T-helper 1 cell treated with Interleukin-12 subunit alpha and Interleukin-12 subunit beta and Interleukin-4 antibody, amounts not matched to agents 30 ng/mL and 1 ng/mL, for 36 hours (primary cell): ENCODE measurements at regions not wholly inside any gene's neighbourhood (a gene's known extent, or its start where the extent isn't known, plus 50 kb on each side); places are given as distances from the start of the nearest gene placed in this dataset.
"Not testable (repeated sequence)": the region's sequence is repeated elsewhere in the genome, so short reads cannot be mapped to it uniquely, and the experiment has no call there.

Experiments
- intact Hi-C: fragments of 100-400 bp; cut with micrococcal nuclease; formaldehyde crosslinking; loops from one replicate; pipeline ENCODE4 v1.15.1; 2024

GRCh38 chr7:53387515-53387914 is 352.1 kb downstream of the POM121L12 start:
- intact Hi-C loops = no loop called here

DNA sequence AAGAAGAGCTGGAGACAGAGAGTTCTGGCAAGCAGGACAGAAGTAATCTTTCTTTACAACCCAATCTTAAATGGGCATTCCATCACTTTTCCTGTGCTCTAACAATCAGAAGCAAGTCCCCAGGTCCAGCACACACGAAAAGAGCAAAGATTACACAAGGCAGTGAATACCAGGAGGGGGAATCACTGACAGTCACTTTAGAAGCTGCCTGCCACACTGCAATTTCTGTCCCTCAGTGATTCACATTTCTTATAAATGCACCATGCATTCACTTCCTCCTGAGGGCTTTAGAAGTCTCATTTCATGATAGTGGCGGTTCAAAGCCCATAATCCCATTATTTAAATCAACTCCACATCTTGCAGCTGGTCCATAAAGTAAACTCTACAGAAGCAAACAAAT is 362.5 kb downstream of the POM121L12 start:
- intact Hi-C loops = no loop called here

- intact Hi-C loops = no loop called here
These were observed 363.1 kb downstream of the POM121L12 start for GRCh38 chr7:53398566-53398965.

- intact Hi-C loops = no loop called here
These were observed 377.6 kb downstream of the POM121L12 start for GRCh38 chr7:53413021-53413420.

DNA sequence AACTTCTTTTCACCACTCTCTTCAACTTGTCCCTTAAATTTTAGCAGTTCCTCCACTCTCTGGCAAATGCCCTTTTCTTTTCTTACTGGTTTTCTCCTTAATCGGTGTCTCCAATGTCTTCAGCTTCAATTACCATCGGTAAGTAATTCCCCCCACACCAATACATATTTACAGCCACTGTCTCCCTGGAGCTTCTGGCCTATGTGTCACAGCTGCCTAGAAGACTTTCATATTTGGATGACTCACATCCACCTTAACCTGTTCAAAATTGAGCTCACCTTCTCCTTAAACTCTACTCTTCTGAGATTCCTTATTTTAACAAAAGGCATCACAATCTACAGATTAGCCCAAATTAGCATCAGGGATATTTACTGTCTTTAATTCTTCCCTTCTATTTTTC is 380.4 kb downstream of the POM121L12 start:
- intact Hi-C loops = no loop called here

DNA sequence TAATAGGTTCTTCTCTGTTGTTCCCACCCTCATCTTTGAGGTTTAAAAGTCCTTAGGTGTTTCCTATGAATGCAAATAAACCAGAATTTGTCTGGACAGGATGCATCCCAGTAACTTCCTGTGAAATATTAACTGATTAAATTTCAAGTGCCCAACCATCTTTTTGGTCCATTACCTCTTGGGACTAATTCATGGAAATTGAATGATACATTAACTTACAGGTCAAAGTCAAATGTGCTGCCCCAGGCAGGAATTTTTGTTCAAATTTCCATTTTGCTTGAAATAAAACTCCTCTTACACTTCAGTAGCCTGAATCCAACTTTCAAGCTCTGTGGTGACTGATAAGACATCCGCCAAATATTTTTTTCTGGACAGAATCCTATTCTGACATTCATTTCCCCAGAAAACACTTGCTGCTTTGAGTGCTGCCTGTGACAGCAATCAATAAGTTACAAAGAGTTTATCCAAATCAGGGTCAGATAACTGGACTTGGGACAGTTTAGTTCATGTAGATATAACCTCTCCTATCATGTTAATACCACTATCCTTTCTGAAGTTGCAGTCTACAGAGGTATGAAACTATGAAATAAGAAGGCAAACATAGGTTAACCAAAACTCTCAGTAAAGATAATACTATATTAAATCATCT is 383.5 kb downstream of the POM121L12 start:
- intact Hi-C loops = no loop called here

GRCh38 chr7:53420550-53420949 is 385.1 kb downstream of the POM121L12 start:
- intact Hi-C loops = no loop called here

GRCh38 chr7:53422291-53422690 is 386.9 kb downstream of the POM121L12 start:
- intact Hi-C loops = no loop called here

DNA sequence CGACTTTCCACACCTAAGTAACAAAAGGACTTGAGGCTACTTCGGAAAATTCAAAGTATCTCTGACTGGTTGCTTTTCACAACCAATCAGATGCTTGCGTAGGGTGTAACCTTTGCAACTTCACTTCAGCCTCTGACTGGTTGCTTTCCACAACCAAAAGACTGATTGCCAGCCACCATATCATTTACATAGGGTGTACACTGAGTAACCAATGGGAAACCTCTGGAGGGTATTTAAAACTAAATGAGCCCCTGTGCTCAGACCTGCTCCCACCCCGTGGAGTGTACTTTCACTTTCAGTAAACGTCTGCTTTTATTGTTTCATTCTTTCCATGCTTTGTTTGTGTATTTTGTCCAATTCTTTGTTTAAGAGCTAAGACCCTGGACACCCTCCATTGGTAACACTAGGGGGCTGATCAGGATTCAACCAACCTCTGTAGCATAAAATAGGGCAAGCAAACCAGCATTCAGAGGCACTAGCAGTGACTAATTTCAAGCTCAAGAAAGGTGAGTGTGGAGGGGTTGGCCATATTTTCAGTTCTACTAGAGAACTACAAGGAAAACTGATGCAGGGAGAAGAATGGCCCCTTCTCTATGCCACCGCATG is 390.8 kb downstream of the POM121L12 start:
- intact Hi-C loops = no loop called here

DNA sequence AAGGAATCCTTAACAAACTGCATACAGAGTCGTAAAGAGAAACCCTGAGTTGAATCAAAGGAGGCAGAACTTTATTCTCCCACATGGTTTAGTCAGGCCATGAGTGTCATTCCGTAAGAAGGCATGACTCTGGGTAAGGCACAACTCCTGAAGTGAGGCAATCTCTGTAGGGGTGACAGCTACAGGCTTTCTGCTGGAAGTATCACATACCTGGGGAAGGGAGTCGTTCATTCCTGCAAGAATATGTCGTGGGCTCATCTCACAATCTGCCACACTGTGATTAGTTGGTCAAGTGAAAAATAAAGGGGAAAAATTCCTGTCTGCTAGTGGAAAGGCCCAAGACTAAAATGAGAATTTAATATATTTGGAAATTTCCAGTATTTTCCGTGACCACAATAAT is 392.6 kb downstream of the POM121L12 start:
- intact Hi-C loops = no loop called here

DNA sequence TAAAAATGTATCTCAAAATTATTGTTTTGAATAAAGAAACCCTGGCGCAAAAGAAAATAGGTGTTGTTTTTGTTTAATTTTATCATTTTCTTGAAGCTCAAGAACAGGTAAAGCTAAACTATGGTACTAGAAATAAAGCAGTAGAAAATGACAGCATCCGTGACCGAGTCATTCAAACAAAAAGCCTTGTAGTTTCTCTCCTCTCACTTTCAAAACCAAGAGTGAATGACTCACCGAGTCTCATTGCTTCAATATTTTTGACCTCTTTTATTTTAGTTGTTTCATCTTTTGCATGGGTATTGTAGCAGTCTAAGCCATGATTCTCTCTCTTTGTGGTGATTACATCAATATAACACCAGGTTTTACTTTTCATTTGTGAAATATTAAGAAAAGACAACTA is 396.5 kb downstream of the POM121L12 start:
- intact Hi-C loops = no loop called here

DNA sequence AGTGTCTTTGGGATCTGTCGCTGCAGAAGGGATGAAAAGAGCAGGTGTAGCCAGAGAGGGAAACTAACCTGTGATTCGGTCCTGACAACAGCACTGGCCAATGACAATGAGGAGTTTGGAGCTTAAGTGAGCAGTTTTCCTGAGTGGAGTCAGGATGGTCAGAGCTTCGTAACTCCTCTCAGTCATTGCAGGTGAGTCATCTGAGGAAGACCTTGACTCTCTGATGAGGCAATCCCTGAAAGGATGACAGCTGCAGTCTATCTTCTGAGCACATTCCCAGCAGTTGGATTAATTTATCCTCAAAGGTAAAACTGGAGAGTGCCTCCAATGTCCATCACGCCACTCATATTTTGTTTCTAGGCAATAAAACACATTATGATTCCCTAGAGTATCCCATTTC is 401.9 kb downstream of the POM121L12 start:
- intact Hi-C loops = no loop called here

GRCh38 chr7:53446170-53446569 is 410.7 kb downstream of the POM121L12 start:
- intact Hi-C loops = no loop called here

GRCh38 chr7:53458636-53459035 is 423.2 kb downstream of the POM121L12 start:
- intact Hi-C loops = no loop called here

GRCh38 chr7:53466371-53466770 is 430.9 kb downstream of the POM121L12 start:
- intact Hi-C loops = no loop called here

DNA sequence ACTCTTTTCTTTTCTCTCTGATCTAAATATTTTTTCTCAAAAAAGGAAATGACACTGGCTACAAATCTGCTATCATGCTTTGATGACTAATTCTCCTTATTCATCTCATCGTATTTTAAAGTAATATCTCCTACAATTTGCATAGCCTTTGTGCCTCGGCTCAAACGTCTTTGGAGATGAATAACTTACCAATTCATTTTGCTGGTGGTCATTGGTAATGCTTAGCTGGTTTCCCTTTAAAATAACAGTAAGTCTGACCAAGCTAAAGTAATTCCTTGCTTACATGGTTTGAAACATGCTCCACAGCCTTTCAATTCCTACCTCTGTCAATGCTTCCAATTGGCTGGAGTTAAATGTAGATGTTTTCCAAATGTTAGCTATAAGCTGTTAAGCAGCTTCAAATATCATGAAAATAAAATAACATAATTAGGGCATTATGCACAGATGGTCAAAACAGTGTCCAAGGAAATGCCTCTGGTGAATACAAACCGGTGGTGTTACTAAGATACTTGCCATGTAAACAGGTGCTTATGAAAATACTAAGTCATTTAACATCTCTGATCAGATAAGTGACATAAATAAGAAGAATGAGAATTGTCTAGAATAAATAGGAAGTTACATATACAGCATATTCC is 435.0 kb downstream of the POM121L12 start:
- intact Hi-C loops = no loop called here

GRCh38 chr7:53473371-53473770 is 437.9 kb downstream of the POM121L12 start:
- intact Hi-C loops = no loop called here

DNA sequence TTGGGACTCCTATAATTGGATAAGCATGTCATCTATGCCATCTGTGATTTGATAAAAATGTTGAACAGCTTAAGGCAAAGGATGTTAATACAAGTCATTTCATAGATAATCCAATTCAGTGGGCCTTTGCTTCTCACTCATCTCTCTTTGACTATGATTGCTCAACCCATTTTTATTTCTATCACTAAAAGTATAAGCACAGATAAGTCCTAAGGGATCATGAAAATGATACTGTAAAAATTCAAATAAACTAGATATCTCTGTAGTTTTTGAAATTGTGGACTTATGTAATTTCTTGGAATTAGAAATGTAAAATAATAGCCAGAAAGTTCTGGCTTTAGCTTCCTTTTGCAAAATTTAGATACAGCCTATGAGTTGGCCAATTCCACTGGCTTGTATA is 440.3 kb downstream of the POM121L12 start:
- intact Hi-C loops = no loop called here

DNA sequence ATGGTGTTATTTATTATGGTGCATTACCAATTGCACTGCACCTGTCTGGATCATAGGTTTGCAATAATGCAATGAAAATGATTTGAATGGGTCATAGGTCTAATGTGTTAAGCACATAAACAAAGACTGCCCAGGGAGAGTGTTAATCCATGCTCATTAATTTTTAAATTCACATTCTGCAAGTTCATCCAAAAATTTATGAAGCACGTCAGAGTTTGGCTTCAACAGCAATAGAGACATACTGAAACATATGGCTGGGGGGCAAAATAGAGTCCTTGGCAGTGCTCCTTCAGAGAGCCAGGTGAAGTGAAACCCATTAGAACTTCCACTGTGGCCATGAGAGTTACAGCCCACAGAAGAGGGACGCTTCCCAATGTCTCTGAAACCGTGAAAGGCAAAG is 441.1 kb downstream of the POM121L12 start:
- intact Hi-C loops = no loop called here

DNA sequence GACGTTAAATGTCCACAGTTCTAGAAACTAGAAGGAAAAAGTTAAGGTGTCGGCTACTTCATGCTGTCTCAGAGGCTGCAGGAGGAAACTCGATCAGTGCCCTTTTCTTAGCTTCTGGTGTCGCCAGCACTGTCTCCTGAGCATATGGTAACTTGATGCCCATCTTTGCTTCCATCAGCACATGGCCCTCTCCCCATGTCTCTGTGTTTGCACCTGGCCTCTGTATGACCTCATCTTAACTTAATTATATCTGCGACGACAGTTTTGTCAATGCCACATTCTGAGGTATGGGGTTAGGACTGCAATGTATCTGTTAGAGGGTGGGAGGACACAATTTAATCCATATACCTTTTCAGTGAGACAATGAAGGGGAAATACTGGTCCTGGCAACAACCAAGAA is 449.9 kb downstream of the POM121L12 start:
- intact Hi-C loops = no loop called here

- intact Hi-C loops = no loop called here
These were observed 455.6 kb downstream of the POM121L12 start for GRCh38 chr7:53491051-53491450.

- intact Hi-C loops = not testable (repeated sequence)
These were observed 459.7 kb downstream of the POM121L12 start for GRCh38 chr7:53495181-53495580.

- intact Hi-C loops = no loop called here
These were observed 464.6 kb downstream of the POM121L12 start for GRCh38 chr7:53500076-53500475.
